HG02610 (cell line): ENCODE measurements at regions not wholly inside any gene's neighbourhood (a gene's known extent, or its start where the extent isn't known, plus 50 kb on each side); places are given as distances from the start of the nearest gene placed in this dataset.

Experiments used
- ATAC-seq: cut with Tn5 transposase; IDR thresholded peaks from one replicate; pipeline ENCODE4 v1.9.1; 2021; ENCODE audit warnings: mild to moderate bottlenecking, moderate library complexity; ENCODE audit not compliant: unreplicated experiment

- no peak for ATAC-seq
Observed at GRCh38 chr4:124189545-124189944, 523.0 kb downstream of the ANKRD50 start.

- peak; percentile 77 for ATAC-seq
Observed at GRCh38 chr4:124191329-124191728, 521.2 kb downstream of the ANKRD50 start.

- no peak for ATAC-seq
Observed at GRCh38 chr4:124192544-124192943, 520.0 kb downstream of the ANKRD50 start.

- no peak for ATAC-seq
Observed at GRCh38 chr4:124199185-124199584, 513.3 kb downstream of the ANKRD50 start.

- ATAC-seq, result no peak
Observed at GRCh38 chr4:124199755-124200154, 512.8 kb downstream of the ANKRD50 start.

GRCh38 chr4:124201636-124202035, 510.9 kb downstream of the ANKRD50 start:
- no peak for ATAC-seq

- no peak for ATAC-seq
Observed at GRCh38 chr4:124202099-124202498, 510.4 kb downstream of the ANKRD50 start.

- ATAC-seq, result no peak
Observed at GRCh38 chr4:124203613-124204238, 508.8 kb downstream of the ANKRD50 start.

GRCh38 chr4:124206779-124207605, 505.5 kb downstream of the ANKRD50 start:
- ATAC-seq, result no peak

GRCh38 chr4:124209211-124209610, 503.3 kb downstream of the ANKRD50 start:
- ATAC-seq, result no peak

GRCh38 chr4:124209626-124210025, 502.9 kb downstream of the ANKRD50 start:
- ATAC-seq, result no peak

- ATAC-seq, result no peak
Observed at GRCh38 chr4:124210746-124211145, 501.8 kb downstream of the ANKRD50 start.

GRCh38 chr4:124212815-124213630, 499.5 kb downstream of the ANKRD50 start:
- no peak for ATAC-seq

- no peak for ATAC-seq
Observed at GRCh38 chr4:124219389-124219788, 493.1 kb downstream of the ANKRD50 start.

GRCh38 chr4:124224256-124224655, 488.3 kb downstream of the ANKRD50 start:
- no peak for ATAC-seq

- ATAC-seq, result no peak
Observed at GRCh38 chr4:124227981-124228380, 484.6 kb downstream of the ANKRD50 start.

GRCh38 chr4:124230268-124230667, 482.3 kb downstream of the ANKRD50 start:
- ATAC-seq, result no peak

GRCh38 chr4:124234771-124235170, 477.8 kb downstream of the ANKRD50 start:
- ATAC-seq, result no peak

- ATAC-seq, result no peak
Observed at GRCh38 chr4:124243671-124244366, 468.7 kb downstream of the ANKRD50 start.

- no peak for ATAC-seq
Observed at GRCh38 chr4:124253080-124253479, 459.5 kb downstream of the ANKRD50 start.
